SIG-M5 (cell line): ENCODE measurements at regions not wholly inside any gene's neighbourhood (a gene's known extent, or its start where the extent isn't known, plus 50 kb on each side); places are given as distances from the start of the nearest gene placed in this dataset.
A peak's percentile ranks its signal among the peaks of the same experiment; 100 is the strongest.
"Not testable (repeated sequence)": the region's sequence is repeated elsewhere in the genome, so short reads cannot be mapped to it uniquely, and the experiment has no call there.

Experiments used
- DNase-seq: peaks from one replicate; lab custom pipeline; 2025; lab: John Stamatoyannopoulos, UW

- no peak for DNase-seq
Observed at GRCh38 chr2:186181625-186182024, 304.4 kb upstream of the ZC3H15 start.

- DNase-seq = not testable (repeated sequence)
Observed at GRCh38 chr2:186182366-186182765, 303.7 kb upstream of the ZC3H15 start.

GRCh38 chr2:186183406-186183805 is 302.7 kb upstream of the ZC3H15 start:
- no peak for DNase-seq

GRCh38 chr2:186187854-186188253 is 298.2 kb upstream of the ZC3H15 start:
- no peak for DNase-seq

- no peak for DNase-seq
Observed at GRCh38 chr2:186189816-186190215, 296.2 kb upstream of the ZC3H15 start.

- no peak for DNase-seq
Observed at GRCh38 chr2:186195696-186196095, 290.4 kb upstream of the ZC3H15 start.

- DNase-seq = no peak
Observed at GRCh38 chr2:186197955-186198354, 288.1 kb upstream of the ZC3H15 start.

- DNase-seq = no peak
Observed at GRCh38 chr2:186199029-186199428, 287.0 kb upstream of the ZC3H15 start.

- no peak for DNase-seq
Observed at GRCh38 chr2:186201371-186201770, 284.7 kb upstream of the ZC3H15 start.

- DNase-seq = peak; percentile 32
Observed at GRCh38 chr2:186205254-186205911, 280.7 kb upstream of the ZC3H15 start.

GRCh38 chr2:186209532-186209931 is 276.5 kb upstream of the ZC3H15 start:
- no peak for DNase-seq

GRCh38 chr2:186220409-186220808 is 265.7 kb upstream of the ZC3H15 start:
- no peak for DNase-seq

GRCh38 chr2:186229265-186229664 is 256.8 kb upstream of the ZC3H15 start:
- no peak for DNase-seq

- DNase-seq = no peak
Observed at GRCh38 chr2:186241874-186242273, 244.2 kb upstream of the ZC3H15 start.

GRCh38 chr2:186254759-186255158 is 231.3 kb upstream of the ZC3H15 start:
- no peak for DNase-seq

GRCh38 chr2:186255823-186256222 is 230.2 kb upstream of the ZC3H15 start:
- no peak for DNase-seq

GRCh38 chr2:186256540-186256939 is 229.5 kb upstream of the ZC3H15 start:
- no peak for DNase-seq

GRCh38 chr2:186263673-186264250 is 222.3 kb upstream of the ZC3H15 start:
- DNase-seq = no peak

GRCh38 chr2:186269536-186269935 is 216.5 kb upstream of the ZC3H15 start:
- DNase-seq = no peak

- DNase-seq = no peak
Observed at GRCh38 chr2:186273953-186274352, 212.1 kb upstream of the ZC3H15 start.

GRCh38 chr2:186274936-186275575 is 211.0 kb upstream of the ZC3H15 start:
- DNase-seq = no peak

GRCh38 chr2:186276909-186277308 is 209.2 kb upstream of the ZC3H15 start:
- no peak for DNase-seq

- DNase-seq = no peak
Observed at GRCh38 chr2:186281726-186282125, 204.3 kb upstream of the ZC3H15 start.
